Stimulated activated CD4-positive, alpha-beta T cell treated with anti-CD3 and anti-CD28 coated beads, Interleukin-1b, Interleukin-23, amount 100 ng/mL, for 48 hours (primary cell): ENCODE measurements at regions not wholly inside any gene's neighbourhood (a gene's known extent, or its start where the extent isn't known, plus 50 kb on each side); places are given as distances from the start of the nearest gene placed in this dataset.

Source experiments
- DNase-seq: peaks from one replicate; pipeline ENCODE4 v3.0.0-alpha.2; 2020

DNA sequence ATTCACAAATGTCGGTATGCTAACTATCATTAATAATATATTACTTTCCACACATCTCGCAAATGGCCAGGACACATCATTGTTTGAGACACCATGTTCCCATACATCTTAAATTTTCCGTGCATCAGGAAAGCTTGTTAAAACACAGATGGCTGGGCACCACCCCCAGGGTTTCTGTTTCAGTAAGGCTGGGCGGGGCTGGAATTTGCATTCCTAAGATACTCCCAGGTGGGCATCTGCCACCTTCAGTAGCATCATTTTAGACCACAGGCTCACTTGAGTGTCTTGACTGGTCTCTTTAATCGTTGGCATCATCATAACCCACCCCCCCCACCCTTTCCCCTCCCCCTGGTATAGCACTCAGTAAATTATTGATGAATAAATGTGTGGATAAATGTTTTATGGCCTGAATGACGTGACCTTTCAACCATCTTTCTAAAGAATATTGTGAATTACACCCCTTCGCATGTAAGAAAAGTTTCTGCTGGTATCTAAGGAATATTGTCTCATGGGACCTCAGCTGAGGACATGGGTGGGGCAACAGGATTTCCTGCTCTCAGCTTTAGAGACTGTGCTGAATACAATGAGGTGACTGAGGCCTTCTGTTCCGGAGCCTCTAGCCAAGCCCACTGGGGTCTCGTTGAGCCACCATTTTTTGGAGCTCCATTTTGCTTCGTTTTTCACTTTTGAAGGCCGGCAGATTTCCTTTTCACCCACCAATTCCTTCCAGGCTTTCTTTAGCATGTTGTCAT, 124.1 kb upstream of the NEDD9 start:
- no peak for DNase-seq

DNA sequence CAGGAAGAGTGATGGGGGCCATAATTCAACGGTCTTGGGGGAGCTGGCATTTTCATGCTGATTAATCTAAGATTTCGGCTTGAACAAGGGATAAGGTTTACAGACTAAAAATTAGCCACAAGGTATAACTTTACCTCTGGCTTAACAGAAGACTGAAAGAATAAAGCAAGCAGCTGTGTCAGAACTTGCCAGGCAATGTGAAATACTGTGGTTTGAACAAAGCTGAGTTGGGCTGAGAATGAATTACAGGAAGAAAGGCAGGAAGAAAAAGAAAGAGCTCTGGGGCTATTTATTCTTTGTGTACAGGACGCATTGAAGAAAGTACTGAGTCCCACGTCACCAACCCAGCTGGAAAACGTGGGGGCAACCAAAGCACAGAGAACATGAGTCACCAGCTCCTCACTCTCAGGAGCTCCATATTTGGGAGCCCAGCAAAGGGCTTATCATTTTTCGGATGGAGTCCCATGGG, 121.5 kb upstream of the NEDD9 start:
- peak; percentile 83 for DNase-seq

DNA sequence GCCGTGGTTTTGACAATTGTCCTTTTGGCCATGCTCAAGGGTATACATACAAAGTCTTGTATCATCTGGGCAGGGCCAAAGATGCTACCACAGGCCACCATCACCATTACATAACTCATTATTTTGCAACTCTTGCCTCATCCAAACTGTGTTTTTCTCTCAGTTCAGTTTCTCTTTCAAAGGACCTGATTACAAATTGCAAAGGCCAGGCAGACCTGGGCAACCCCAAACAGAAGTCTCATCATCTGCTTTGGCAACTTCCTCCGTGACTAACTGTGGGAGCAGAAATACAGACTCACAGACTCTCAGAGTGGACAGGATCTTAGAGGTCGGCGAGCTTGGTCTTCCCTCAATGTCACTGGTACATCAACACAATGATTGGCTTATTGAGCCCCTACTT, 117.8 kb upstream of the NEDD9 start:
- no peak for DNase-seq

DNA sequence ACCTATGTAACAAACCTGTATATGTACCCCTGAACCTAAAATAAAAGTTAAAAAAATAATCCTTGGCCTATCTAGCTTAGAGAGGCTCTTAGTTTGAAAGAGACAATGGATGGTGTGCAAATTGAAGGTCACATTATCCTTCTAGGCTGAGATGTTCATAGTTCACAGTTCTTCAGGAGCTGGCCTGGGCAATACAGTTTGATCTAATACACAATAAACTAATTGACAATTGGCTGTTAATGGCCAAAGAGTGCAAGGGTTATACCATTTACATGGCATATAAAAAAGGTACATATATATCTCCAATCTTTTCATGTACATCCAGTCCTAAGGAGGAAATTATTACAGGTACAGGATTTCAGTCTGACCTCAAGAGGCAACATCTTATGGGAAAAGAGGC, 117.4 kb upstream of the NEDD9 start:
- DNase-seq = no peak

DNA sequence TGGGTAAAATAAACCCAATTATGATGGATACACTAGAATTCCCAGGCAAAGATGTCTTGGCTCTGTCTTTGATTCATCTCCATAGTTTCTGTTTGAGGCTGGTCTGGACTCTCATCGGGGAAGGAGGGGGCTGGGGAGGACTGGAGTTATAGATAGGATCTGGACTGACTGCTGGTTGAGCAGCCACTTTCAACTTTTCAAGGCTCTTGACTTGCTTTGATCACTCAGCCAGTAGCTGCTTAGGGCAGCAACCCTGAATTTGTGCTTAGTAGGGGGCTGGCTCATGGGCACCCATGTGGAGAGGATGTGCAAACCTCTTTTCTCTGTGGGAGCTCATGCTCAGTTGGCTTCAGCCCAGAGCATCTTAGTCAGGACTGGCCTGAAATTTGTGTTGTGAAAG, 114.0 kb upstream of the NEDD9 start:
- no peak for DNase-seq

DNA sequence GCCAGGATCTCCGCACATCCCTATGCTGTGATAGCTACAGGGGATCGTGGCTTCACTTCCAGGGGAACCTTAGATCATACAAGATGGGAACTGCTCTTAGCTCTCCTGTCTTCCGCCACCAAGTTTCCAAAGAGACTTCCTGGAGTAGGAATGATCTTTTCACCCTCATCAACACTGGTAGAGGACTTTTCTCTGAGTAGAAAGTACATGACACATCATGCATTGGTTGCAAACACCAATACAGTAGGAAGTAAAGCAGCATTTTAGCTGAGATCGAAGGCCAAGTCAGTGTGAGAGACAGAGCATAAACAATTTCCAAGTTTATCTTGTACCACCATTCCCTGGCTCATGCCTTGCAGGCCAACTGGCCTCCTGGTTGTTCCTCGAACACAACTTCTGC, 113.1 kb upstream of the NEDD9 start:
- no peak for DNase-seq

DNA sequence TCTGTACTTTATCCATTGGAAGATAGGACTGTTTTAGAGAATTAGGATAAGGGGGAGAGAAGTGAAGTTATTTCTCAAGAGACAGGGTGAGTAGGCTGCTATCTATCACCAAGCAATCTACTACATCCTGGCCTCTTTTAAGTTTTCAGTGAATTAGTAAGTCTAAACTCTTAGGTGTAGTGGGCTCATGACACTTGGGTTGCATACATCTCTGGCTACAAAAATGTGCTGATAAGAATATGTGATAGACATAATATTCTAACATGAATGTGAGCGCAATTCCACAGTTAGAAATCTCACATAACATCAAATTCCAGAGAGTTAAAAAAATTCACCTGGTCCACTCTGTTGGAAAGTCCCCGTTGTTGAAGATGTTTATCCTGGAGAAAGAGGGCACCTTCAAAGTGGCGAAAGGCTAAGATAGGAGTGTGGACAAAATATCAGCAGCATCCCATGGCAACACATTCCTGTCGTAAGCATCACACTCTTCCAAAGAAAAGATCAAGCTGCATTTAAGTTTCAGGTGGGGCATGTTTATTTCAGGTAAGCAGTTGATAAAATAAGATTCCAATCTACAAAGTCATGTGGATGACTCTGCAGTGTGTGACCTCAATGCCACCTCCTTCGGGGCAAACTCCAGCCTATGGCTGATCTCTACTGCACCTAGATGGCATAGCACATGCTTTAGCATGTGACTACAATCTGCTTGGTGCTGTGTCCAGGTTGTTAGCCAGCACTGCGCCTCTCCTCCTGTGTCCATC, 111.7 kb upstream of the NEDD9 start:
- DNase-seq = no peak

DNA sequence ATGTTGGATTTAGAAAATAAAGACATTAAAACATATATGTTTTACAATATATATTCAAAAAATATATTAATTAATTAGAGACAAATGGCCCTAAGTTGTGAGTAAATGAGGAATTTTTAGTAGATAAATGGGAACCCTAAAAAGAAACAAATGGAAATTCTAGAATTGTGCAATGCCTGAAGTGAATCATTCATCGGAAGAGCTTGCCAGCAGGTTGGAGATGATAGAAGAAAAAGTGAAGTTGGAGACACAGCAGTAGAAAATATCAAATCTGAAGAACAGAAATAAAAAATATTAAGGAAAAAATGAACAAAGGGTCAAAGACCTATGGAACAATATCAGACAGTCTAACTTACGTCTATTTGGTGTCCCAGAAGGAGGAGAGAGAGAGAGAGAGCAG, 109.4 kb upstream of the NEDD9 start:
- no peak for DNase-seq

DNA sequence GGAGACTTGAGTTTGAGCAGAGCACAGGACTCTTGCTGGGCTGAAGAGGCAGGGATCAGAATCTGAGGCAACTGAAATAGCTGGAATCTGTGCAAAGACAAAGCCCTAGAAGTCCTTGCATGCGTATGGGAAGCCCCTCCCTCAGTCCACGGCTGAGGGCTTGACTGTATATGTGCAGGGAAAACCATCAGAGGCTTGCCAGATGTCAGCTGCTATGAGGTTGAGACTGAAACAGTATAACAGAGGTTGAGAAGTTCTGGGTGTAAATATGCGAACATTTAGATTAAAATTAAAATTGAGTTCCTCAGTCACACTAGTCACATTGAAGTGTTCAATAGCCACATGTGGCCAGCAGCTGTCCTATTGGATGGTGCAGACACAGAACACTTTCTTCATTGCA, 108.8 kb upstream of the NEDD9 start:
- DNase-seq = no peak

DNA sequence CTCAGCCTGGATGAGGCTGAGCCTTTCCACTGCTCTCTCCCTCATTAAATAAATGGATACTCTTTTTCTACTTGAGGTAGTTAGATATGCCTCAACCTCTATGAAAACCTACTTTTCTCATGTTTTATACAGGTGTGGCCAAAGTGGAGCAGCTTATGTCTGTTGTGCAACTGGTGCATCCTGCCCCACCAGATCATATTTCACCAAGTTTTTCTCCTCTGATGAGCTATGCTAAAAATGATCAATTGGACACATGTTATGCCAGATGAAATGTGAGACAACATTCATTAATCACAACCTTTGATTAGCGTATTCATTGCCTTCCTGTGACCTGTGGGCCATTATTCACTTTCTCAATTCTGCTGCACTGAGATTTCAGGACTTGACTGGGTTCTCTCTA, 106.9 kb upstream of the NEDD9 start:
- no peak for DNase-seq

DNA sequence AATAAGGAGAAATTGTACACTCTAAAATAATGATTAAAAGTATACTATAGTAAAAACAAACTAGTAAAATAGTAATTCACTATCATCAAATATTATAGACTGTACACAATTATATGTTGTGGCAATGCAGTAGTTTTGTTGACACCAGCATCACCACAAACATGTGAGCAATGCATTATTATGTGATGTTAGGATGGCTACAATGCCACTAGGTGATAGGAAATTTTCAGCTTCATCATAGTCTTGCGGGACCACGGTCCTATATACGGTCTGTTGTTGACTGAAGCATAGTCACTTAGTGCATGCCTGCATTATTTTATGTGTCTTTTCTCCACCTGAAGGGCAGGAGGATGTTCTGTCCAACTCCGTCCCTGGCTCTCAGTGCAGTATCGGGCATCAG, 104.8 kb upstream of the NEDD9 start:
- DNase-seq = no peak

DNA sequence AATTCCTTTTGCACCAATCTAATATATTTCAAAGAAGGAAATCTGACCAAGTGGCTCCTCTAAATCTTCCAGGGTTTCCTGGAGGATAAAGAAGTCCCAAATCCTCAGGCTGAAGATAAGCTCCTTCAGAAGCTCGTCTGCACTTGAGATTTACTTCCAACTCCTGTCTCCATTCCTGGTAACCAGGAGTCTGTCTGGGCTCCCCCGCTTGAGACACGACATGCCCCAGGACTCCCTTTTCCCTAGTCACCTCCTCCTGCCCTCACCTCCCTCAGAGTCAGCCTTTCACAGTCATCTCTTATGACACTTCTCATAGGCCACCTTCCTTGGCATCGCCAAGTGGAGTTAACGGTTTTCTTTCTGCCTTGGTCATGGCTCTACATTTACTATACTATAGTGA, 103.4 kb upstream of the NEDD9 start:
- DNase-seq = no peak

DNA sequence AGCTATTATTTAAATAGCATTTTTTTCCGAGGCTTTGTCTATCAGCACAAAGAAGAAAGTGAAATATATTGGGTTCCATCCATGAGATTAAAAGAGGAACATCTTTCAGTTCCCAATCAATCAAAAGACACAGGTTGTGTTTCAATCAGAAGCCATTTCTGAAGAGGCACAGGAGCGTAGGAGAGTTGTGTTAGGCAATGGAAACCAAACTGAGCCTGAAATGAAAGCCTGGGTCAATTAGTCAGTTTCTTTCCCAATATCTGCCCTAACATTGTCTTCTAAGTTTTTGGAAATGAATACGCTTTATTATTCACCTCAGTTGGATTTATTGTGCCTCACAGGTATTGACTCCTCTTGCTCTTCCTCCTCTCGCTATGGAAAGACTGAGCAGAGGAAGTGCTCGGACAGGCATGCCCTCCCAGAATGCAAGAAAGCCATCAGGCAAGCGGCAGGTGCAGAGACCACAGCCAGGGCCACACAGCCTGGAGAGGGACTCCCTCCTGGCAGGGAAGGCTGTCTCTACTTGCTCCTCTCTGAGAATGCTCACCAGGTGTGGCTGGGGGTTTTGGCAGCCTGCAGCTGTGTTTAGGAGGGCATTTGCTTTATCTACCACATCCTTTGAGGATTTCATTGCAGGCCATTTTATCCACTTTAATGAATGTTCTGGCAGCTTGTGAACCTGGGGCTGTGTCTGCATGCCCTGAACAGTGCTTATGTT, 100.8 kb upstream of the NEDD9 start:
- no peak for DNase-seq

DNA sequence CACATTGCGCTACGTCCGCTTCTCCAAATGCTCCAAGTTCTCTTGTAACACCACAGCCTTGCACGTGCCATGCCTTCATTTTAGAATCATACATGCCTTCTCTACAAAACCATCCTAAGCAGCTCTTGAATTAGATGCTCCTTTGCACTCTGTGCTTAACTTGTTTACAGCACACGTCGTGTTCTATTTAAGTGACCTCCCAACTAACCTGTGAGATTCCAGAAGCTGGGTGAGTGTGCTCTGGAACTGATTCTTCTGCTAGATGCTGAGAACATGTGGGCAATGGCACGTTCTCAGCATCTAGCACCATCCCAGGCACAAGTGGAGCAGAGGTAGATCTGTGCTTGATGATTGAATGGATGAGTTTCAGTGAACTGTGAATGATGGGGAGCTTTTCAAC, 100.0 kb upstream of the NEDD9 start:
- DNase-seq = no peak

DNA sequence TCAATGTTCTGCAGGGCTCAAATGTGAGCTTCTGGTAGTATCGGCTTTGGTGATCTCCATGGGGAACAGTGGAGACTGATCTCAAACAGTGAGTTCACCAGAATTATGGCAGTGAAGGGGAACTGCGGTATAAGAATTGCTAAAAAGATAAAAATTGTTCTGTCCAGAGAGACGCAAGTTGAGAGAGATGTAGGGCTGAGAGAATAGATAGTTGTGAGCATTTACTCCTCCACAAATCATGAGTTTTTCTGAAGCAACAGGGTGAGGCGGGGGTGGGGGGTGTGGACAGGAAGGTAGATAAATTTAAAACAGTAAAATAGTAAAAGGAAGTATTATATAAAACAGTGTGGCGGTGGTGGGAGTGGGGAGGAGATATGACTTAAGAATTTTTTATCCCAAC, 98.6 kb upstream of the NEDD9 start:
- no peak for DNase-seq

DNA sequence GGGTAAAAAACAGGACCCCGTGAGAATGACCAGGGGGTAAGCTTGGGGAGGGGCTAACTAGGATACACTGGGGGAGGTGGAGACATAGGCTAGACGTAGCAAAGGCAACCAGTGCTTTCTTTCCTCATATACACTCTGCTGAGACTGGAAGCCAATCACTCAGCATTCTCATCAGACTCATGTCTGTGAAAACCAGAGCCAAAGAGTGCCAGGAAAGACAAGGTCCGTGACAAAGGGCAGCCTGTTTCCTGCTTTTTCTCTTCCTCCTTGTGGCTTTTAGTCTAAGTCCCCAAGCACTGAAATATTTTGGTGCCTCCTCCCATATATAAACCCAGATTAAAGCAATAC, 97.9 kb upstream of the NEDD9 start:
- no peak for DNase-seq

DNA sequence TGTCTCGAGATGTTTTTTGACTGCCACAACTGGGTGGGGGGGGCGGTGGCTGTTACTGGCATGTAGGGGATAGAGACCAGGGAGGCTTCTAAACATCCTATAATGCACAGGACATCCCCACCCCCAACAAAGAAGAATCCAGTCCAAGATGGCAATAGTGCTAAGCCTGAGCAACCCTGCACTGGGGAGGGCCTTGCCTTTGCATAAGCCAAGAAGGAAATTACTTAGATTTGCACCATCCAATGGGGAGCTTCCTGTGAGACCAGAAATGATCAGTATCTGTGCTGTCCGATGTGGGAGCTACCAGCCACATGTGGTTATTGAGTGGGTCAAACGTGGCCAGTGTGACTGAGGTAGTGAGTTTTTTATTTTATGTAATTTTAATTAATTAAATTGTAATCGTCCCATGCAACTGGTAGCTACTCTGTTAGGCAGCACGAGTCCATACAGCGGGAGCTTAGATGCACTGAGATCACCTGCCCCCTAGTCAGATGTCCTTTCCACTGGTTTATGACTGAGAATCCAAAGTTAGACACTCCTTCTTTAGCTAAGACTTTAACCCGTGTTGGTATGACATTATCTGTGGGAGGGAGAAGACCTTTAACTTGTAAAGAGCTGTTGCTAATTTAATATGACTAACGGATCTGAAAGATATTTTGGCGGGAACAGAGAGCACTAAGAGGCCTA, 97.4 kb upstream of the NEDD9 start:
- no peak for DNase-seq

DNA sequence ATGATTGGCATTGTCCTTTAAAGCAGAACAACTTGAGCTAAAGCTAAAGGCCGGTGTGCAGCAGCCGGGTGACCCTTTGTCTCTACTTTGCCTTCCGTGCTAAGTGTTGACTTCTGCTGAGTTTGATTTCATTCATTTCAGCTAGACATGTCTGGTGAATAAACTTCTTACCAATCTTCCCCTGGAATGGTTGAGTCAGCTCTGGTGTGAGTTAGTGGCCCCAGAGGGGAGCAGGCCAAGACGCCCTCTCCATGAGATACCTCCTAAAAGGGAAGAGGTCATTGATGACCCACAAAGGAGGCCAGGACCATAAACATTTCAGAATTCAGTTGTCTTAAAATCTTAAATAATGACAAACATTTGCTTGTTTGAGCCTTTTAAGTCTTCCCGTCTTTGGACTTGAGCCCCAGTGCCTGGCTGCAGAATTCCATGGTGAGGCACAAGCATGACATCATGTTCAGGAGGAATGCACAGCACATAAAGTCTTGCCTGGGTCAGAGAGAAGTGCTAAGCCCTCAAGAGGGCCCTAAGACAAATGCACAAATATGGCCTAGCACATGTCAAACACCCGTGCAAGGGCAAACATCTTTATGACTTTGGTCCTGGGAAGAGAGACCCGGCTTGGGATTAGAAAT, 96.3 kb upstream of the NEDD9 start:
- no peak for DNase-seq

DNA sequence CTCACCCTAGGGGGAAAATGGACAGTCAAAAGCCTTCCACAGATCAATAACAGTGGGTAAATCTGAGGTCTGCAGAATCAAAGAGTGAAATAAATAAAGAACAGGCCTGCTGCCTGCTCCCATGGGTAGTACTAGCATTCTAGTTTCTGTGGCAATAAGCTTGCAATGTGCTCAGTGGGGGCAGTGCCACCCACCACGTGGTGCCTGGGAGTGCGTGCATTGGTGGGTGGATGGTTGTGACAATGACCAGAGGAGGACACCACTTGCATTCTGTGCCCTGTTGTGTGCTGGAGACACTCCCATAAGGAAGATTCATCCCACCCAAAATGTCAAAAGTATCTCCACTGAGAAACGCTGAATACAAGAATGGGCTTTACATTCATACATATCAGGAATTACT, 95.5 kb upstream of the NEDD9 start:
- DNase-seq = no peak

DNA sequence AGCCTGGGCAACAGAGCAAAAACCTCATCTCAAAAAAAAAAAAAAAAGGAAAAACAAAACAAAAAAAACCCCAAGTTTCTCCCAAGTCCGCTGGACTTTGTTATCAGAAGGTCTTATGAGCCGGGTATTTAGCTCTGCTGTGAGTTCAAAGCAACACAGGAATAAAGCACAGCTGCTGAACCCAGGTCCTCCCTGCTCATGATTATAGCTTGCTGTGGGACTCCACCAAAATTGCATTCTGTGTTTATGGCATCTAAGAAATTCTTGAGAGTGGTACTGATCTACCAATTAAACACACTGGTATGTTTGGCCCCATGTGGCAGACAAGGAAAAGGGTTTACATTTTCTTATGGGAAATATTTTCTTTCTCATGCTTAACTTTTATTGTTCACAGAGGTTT, 93.6 kb upstream of the NEDD9 start:
- no peak for DNase-seq

DNA sequence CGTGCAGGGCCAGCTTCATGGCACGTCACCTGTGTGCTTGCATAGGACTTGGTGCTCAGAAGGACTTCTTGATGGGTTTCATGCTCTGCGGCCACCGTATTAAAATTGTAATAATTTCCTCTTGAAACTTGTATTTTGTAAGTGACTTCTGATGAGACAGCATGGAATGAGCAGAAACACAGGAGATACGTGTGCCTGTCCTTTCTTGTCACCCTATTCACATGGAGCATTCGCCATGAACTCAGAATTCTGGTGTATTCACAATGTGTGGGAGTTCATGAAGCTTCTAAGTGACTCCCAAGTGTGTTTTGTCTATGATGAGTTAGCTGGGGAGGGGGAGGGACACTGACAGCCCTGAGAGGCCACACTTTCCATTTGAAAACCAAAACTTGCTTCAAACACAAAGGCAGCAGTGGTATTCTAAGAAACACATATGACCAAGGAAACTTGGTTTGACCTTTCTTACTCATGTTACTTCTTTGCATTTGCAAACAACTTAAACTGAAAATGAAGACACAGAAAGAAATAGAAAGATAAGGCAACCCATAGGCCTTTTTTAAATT, 92.1 kb upstream of the NEDD9 start:
- peak; percentile 76 for DNase-seq

DNA sequence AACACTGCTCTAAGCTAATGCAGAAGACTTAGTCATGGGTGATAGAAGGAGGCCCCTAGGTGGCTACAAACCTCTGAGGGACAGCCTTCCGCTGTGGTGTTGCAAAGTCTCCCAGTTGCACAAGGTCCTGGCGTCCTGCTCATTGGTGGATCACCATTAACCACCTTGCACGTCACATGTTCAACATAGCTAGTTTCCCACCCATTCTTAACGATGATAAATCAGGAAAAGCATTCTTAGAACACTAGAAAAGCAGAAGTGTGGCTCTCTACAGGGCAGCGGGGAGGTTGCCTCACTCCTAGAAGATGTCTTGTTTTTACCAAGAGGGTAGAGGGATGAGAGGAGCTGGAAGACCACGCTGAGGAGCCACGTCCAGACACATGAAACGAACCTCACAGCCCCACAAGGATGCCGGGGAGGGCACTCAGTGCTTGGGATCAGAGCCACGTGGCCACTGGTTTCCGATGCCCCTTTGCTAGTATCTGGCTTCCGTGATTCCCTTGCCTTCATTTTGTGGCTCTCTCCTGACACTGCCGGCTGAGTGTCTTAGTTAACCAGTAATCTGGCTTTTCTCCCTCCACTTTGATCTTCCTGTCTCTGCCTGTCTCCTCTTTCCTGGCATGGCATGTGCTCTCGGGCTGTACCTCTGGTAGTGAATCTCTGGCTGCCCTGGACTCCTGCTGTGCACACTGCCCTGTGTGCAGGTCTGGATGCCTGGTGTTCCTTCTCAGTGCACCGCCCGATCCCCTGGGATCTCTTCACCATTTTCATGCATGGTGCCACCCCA, 91.4 kb upstream of the NEDD9 start:
- DNase-seq = no peak
